CD4-positive, alpha-beta T cell (primary cell): ENCODE measurements at regions not wholly inside any gene's neighbourhood (a gene's known extent, or its start where the extent isn't known, plus 50 kb on each side); places are given as distances from the start of the nearest gene placed in this dataset.

Source experiments
- ATAC-seq: fragments of 200-7000 bp; cut with Tn5 transposase; one replicate; pipeline ENCODE4 v1.10.0; 2022; ENCODE audit warnings: mild to moderate bottlenecking; ENCODE audit not compliant: poor library complexity
- CTCF ChIA-PET: fragments of 350-600 bp; sonication (Branson Sonifier 250); formaldehyde crosslinking; loops from one replicate; lab custom pipeline; 2021; ENCODE audit warnings: antibody characterized with exemption, inconsistent platforms; lab: Charles Lee
- POLR2A ChIA-PET: fragments of 350-600 bp; sonication (Branson Sonifier 250); formaldehyde crosslinking; loops from one replicate; lab custom pipeline; 2021; ENCODE audit warnings: antibody characterized with exemption, inconsistent platforms; lab: Charles Lee
- DNase-seq, 14 experiments: peaks; one replicate each; pipeline ENCODE4 v3.0.0-alpha.2; 2013 to 2020; ENCODE audit warnings: mixed read lengths in 2 of 14
- H3K27ac ChIP-seq, 2 donors: one replicate each; pipeline versions ENCODE4 v1.5.1 to v1.7.0; 2013; ENCODE audit warnings: low read length in 2 of 2, low read depth in 1 of 2, mild to moderate bottlenecking in 1 of 2
- H3K27me3 ChIP-seq, 2 experiments: 1 replicate in 1 of 2; 2 replicates in 1 of 2; pipeline versions ENCODE4 v1.6.1 to v1.7.0; 2013; ENCODE audit warnings: low read length in 2 of 2, control low read depth in 1 of 2, mild to moderate bottlenecking in 1 of 2, moderate library complexity in 1 of 2; ENCODE audit not compliant: insufficient read depth in 2 of 2, control insufficient read depth in 1 of 2
- H3K36me3 ChIP-seq: one replicate; pipeline ENCODE4 v1.6.1; 2013; ENCODE audit warnings: low read length, control low read depth; ENCODE audit not compliant: insufficient read depth
- H3K4me1 ChIP-seq: one replicate; pipeline ENCODE4 v1.6.1; 2013; ENCODE audit warnings: low read length, control low read depth; ENCODE audit not compliant: insufficient read depth
- H3K4me3 ChIP-seq: one replicate; pipeline ENCODE4 v1.5.1; 2013; ENCODE audit warnings: mild to moderate bottlenecking, low read length, moderate library complexity
- H3K9me3 ChIP-seq, 2 experiments: 1 replicate in 1 of 2; 2 replicates in 1 of 2; pipeline versions ENCODE4 v1.6.1 to v1.7.0; 2013; ENCODE audit warnings: low read length in 2 of 2, mild to moderate bottlenecking in 2 of 2, control low read depth in 1 of 2, moderate library complexity in 1 of 2; ENCODE audit not compliant: control insufficient read depth in 1 of 2, insufficient read depth in 1 of 2
- H3K27ac Mint-ChIP-seq: one replicate; pipeline ENCODE4 v1.8.0; 2020; ENCODE audit warnings: mixed read lengths
- H3K27me3 Mint-ChIP-seq: one replicate; pipeline ENCODE4 v1.8.0; 2021; ENCODE audit warnings: mixed read lengths
- H3K36me3 Mint-ChIP-seq: one replicate; pipeline ENCODE4 v1.8.0; 2021; ENCODE audit warnings: low read depth, mixed read lengths
- H3K4me1 Mint-ChIP-seq: one replicate; pipeline ENCODE4 v1.8.0; 2021; ENCODE audit warnings: low read depth, mixed read lengths
- H3K4me3 Mint-ChIP-seq: one replicate; pipeline ENCODE4 v1.8.0; 2020; ENCODE audit warnings: mild to moderate bottlenecking, mixed read lengths
- H3K9me3 Mint-ChIP-seq: one replicate; pipeline ENCODE4 v1.8.0; 2020; ENCODE audit warnings: mixed read lengths
- CTCF ChIP-seq: fragments of 200-600 bp; IDR thresholded peaks from one replicate; pipeline ENCODE4 v1.8.0; 2022; ENCODE audit warnings: antibody characterized with exemption, mild to moderate bottlenecking
- intact Hi-C, 2 experiments: fragments of 100-400 bp; cut with DNase I in 1 of 2; cut with micrococcal nuclease in 1 of 2; formaldehyde crosslinking; loops; one replicate each; pipeline versions ENCODE4 v1.15.1 to v1.9.0; 2023 to 2025; cut with DNase I, micrococcal nuclease

GRCh38 chr9:7606591-7606990, 193.0 kb downstream of the DMAC1 start:
- H3K4me1 Mint-ChIP-seq: no peaks in the 10 kb centered on the region
- H3K27me3 ChIP-seq: no peaks in the 10 kb centered on the region
- intact Hi-C loops: no loop called here
- H3K9me3 ChIP-seq: no peaks in the 10 kb centered on the region
- H3K27ac ChIP-seq: no peak overlapping the region
- POLR2A ChIA-PET: no interaction called here
- no peaks in the 10 kb centered on the region for H3K4me1 ChIP-seq
- no peaks in the 10 kb centered on the region for H3K27me3 Mint-ChIP-seq
- no peaks in the 10 kb centered on the region for H3K36me3 ChIP-seq
- no peak for TF ChIP-seq CTCF
- CTCF ChIA-PET: no interaction called here
- no peaks in the 10 kb centered on the region for H3K9me3 Mint-ChIP-seq
- DNase-seq: no peak
- no peaks in the 10 kb centered on the region for H3K36me3 Mint-ChIP-seq
- no peak overlapping the region for H3K27ac Mint-ChIP-seq
- H3K4me3 Mint-ChIP-seq: no peak overlapping the region
- ATAC-seq: no peak
- no peak overlapping the region for H3K4me3 ChIP-seq

GRCh38 chr9:7601739-7602138, 197.8 kb downstream of the DMAC1 start:
- CTCF ChIA-PET: no interaction called here
- H3K27me3 ChIP-seq: no peaks in the 10 kb centered on the region
- Mint-ChIP-seq H3K27ac (no peak overlapping the region), H3K9me3 (no peaks in the 10 kb centered on the region), H3K36me3 (no peaks in the 10 kb centered on the region), H3K4me1 (no peaks in the 10 kb centered on the region), H3K4me3 (no peak overlapping the region), H3K27me3 (no peaks in the 10 kb centered on the region)
- no peak overlapping the region for H3K27ac ChIP-seq
- peaks cover 0 to 3% of the 10 kb centered on the region in 2 experiments for H3K9me3 ChIP-seq
- intact Hi-C loops: no loop called here
- H3K4me1 ChIP-seq: no peaks in the 10 kb centered on the region
- ATAC-seq (no peak), DNase-seq (no peak)
- H3K4me3 ChIP-seq: no peak overlapping the region
- POLR2A ChIA-PET: interaction anchor here (0.7 kb wide), 1 partner anchor 28 kb away, joined by 3 read pairs; no protein-coding TSS in a partner anchor
- no peaks in the 10 kb centered on the region for H3K36me3 ChIP-seq
- TF ChIP-seq CTCF: no peak

GRCh38 chr9:7597716-7598115, 201.9 kb downstream of the DMAC1 start:
- no peaks in the 10 kb centered on the region for H3K4me1 ChIP-seq
- no peak overlapping the region for H3K27ac ChIP-seq
- Mint-ChIP-seq H3K27me3 (no peaks in the 10 kb centered on the region), H3K9me3 (peaks cover 12% of the 10 kb centered on the region), H3K27ac (no peak overlapping the region), H3K4me3 (no peak overlapping the region), H3K4me1 (no peaks in the 10 kb centered on the region), H3K36me3 (peaks cover 9% of the 10 kb centered on the region)
- no peaks in the 10 kb centered on the region for H3K27me3 ChIP-seq
- H3K9me3 ChIP-seq: peaks cover 0 to 4% of the 10 kb centered on the region in 2 experiments
- DNase-seq: no peak
- no peak for ATAC-seq
- H3K4me3 ChIP-seq: no peak overlapping the region
- intact Hi-C loops: no loop called here
- CTCF ChIA-PET: interaction anchor here (0.7 kb wide), 1 partner anchor 1428 kb away, joined by 4 read pairs; no protein-coding TSS in a partner anchor
- TF ChIP-seq CTCF: no peak
- H3K36me3 ChIP-seq: no peaks in the 10 kb centered on the region
- POLR2A ChIA-PET: no interaction called here
